DMS153 treated with DMSO at 0.1 percent for 48 hours (cell line): ENCODE measurements at regions not wholly inside any gene's neighbourhood (a gene's known extent, or its start where the extent isn't known, plus 50 kb on each side); places are given as distances from the start of the nearest gene placed in this dataset.
"Not testable (repeated sequence)": the region's sequence is repeated elsewhere in the genome, so short reads cannot be mapped to it uniquely, and the experiment has no call there.

ENCODE experiments used
- DNase-seq: peaks from one replicate; lab custom pipeline; 2025; ENCODE audit not compliant: unreplicated experiment; lab: John Stamatoyannopoulos, UW

DNA sequence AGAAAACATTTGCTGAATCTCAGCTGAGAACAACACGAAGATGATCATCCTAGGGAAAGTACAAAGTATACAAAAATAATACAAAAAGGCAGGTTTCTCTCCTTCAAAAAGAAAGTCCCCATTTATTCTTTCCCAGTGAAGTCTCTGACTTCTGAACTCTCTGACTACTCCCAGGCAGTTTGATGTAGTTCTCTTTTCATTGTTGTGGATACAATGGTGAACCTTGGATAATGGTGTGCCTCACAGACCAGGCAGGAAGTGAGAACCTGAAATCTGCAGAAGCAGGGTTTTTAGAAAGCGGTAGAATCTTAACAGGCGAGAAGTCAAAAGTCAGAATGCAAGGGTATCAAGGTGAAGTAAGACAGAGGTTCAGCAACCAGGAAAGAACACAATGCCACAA lies 150.8 kb upstream of the NRP1 start:
- no peak for DNase-seq

DNA sequence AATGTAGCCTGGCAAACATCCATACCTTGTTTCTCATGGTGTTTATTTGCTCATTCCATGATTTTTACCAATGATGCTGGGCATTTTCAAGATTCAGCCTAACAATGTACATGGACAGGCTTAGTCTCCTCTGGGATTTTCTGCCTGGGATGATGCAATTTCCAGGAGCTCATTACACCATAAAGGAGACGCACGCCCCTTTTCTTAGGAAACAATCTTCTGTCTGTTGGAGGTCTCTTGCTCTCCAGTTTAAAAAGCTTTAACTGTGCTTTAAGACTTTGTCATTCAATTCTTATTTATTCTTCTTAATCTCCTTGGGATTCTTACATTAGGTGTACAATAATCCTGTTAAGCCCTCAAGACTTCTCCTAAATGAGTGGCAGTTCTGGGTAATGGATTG lies 150.3 kb upstream of the NRP1 start:
- DNase-seq, result no peak

DNA sequence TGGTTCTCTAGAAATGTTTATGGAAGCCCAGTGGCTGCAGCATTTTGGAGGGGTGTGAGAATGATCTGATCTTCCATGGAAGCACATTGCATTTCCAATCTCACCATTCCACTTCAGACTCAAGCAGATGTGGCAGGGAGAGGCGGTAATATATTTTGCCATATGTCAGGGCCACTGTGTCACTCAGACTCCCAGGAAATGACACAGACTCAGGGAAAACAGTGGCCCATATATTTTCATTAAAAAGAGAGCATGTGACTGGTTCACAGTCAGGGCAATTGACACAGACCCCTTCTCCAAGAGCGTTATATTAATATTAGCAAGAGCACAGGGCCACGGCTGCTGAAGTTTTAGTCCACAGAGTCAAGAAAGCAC lies 149.3 kb upstream of the NRP1 start:
- no peak for DNase-seq

DNA sequence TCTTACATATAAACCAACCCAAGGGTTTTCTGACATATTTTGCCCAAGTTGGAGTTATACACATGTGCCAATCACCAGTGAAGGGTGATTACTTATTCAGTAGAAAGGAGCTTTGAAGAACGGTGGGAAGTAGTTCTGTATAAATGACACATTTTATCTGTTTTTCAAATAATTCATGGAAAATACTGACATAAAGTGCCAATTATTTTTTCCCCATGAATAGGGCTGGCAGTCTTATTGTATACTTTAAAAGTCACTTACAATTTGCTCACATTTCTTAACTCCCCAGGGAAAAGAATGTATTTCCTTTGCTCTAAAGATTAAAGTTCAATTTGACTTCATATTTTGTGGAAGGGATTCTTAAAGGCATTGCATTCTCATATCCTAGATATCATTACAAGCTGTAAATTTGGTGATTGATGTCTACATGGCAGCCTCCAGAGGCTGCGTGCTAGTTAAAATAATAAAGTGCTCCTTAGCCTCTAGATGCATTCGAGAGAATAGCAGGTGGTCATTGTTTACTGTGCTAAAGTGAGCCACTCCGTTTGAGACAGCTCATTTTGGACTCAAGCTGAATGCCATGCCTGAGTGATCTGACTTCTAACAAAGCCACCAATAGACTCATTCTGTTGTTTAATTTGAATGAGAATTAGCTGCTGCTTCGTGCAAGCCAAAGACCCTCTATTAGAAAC lies 148.8 kb upstream of the NRP1 start:
- no peak for DNase-seq

DNA sequence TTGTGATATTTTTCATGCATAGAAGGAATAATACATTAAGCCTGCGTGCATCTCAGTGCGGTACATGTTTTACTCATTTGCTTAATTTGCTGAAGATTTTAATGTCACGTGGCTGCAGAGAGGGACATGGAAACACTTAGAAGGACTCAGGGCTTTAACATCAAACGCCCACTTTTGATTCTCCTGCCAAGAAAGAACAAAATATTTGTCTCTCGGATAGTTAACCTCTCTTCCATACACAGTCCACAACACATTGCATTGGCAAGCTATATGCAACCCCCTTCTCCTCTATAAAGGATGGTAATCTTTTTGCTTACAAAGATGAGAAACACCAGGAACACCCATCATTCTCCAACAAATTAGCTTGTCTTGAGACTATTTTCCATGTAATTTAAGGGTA lies 148.0 kb upstream of the NRP1 start:
- no peak for DNase-seq

DNA sequence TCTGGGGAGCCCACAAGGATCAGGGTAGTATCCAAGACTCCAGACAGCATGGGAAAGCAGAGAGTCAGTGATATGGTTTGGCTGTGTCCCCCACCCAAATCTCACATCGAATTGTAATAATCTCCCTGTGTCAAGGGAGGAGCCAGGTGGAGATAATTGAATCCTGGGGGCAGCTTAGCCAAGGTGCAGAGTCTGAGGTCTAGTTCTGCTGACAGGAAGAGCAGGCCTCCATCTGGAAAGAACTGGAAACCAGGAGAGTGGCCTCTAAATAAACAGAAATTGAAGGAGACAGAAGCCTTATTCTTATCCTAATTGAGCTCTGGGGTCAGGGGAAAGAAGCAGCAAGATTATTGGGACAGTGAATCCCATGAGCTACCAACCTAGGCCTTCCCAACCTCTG lies 146.7 kb upstream of the NRP1 start:
- DNase-seq, result no peak

DNA sequence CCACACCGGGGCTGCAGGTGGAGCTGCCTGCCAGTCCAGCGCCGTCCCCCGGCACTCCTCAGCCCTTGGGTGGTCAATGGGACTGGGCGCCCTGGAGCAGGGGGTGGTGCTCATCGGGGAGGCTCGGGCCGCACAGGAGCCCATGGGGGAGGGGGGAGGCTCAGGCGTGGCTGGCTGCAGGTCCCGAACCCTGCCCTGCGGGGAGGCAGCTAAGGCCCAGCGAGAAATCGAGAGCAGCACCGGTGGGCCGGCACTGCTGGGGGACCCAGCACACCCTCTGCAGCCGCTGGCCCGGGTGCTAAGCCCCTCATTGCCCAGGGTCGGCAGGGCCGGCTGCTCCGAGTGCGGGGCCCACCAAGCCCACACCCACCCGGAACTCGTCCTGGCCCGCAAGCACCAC lies 145.9 kb upstream of the NRP1 start:
- DNase-seq, result not testable (repeated sequence)

DNA sequence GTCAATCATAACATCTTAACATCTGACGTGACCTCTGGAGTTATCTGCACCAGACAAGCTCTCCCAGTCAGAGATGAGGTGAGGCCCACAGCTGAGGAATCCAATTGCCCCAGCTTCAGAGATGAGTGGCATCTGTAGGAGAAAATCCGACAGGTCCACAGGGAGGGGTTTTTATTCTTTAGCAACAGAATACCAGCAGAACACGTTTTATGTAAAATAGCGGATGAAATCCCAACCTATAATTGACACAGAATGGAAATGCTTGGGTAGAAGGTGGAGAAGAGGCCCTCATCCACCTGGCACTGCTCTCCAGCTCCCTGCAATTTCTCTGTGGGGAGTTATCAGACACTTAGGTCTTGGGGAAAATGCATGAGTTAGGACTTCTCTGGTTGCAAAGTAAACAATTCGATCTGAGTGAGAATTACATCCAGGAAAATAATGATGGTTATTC lies 144.2 kb upstream of the NRP1 start:
- DNase-seq, result no peak

DNA sequence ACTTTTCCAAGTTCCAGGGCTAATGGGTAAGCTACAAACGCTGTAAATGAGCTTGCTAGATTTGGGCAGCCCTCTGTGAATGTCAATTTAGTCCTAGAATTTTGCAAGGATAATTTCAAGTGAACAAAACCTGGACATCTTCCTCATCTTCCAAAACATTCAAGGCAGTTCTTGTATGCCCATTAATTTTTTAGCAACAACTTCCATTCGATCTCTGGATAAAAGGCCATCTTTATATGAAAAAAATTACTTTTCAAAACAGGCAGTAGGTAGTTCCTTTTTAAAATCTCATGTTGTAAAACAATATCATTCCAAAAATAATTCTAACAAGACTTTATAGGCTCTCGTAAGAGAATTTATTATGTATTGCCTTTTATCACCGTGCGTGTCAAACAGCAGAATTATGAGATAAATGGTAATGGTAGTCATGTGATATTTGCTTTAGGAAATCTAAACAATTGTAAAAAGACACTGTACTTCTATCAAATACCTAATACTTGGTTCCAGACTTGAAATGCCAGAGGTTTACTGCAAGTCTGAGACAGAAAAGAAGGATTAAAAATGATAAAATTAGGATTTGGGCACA lies 143.7 kb upstream of the NRP1 start:
- DNase-seq, result no peak

DNA sequence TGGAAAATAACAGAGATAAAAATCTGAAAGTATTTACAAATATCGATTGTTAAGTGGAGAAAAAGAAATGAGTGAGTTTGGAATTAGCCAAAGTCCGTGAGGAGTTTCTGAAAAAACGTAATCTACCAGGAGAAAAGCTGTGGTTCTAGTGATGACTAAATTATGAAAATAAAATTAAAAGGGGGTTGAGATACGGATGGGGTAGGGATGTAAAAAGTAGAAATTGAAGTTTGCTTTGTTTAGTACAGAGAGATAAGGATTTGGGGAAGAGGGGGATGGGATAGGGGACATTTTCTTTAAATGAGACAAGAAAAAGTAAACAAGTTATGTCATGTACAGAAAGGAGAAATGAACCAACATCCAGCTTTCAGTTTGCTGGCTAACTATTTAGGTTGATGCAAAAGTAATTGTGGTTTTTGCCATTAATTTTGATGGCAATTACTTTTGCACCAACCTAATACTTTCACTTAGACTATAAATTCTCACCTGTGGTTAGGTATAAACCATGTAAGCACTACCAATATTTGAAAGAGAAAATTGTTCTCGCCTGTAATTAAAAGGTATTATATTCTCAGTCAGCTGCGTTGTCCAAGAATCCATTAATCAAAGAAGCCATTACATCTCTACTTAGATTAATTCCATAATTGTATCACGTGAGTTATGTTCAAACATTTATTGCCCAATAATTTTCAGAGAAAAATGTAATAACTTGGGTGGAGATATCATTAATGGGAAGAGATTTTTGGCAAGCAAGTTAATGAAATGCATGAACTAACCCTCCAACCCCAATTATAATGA lies 143.0 kb upstream of the NRP1 start:
- DNase-seq, result no peak

DNA sequence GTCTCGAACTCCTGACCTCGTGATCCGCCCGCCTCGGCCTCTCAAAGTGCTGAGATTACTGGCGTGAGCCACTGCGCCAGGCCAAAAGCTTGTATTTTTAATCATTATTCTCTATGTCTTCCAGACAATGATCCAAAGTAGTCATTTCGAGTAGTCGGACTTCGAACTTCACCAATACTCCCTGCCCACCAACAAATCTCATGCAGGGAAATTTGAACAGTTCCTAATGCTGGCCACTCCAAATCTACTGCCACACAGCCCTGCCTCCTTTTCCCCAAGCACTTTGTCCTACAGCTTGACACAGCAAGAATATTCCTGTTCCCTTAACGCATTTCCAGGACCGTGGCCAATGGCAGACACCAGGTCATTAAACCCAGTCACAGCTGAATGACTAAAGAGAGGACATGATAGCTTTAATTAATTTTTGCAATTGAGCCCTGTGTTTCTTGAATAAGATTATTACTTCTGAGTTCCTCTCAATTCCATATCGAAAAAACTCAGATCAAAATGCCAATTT lies 142.3 kb upstream of the NRP1 start:
- no peak for DNase-seq

DNA sequence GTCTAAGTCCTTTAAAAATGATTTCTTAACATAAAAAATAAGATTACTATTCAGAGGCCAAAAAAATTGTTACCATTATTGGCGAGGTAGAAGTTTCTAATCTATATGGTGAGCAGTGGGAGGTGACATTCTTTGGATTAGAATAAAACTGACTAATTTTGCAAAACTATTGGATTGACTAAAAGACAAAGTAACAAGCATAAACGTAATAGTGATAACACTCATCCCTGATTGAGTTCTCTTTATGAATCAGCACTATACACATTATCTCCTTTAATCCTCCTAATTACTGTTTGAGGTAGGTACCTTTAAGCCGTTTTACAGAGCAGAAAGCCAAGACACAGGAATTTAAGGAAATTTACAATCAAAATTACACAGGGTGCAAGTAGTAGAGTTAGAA lies 139.2 kb upstream of the NRP1 start:
- no peak for DNase-seq

DNA sequence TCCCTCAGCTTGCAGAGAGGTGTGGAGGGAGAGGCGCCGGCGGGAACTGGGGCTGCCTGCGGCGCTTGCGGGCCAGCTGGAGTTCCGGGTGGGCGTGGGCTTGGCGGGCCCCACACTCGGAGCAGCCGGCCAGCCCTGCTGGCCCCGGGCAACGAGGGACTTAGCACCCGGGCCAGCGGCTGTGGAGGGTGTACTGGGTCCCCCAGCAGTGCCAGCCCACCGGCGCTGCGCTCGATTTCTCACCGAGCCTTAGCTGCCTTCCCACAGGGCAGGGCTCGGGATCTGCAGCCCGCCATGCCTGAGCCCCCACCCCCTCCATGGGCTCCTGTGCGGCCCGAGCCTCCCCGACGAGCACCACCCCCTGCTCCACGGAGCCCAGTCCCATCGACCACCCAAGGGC lies 133.5 kb upstream of the NRP1 start:
- not testable (repeated sequence) for DNase-seq

DNA sequence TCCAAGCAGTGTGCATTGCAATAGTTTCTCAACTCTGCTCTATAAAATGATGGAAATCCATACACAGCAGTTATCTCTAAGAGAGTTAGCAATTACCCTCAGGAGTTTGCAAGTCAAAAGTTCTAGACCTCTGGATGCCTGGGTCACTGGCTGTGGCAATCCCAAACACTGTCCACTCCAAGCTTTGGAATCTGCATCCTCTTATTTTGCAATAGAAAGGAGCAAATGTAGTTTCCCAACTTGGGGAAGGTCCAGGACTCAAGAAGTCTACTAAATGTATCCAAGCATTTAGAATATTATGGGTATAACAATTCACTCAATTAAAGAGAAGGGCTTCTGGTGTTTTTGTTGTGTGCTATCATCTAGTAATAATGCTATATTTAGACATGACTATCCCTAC lies 131.3 kb upstream of the NRP1 start:
- no peak for DNase-seq

DNA sequence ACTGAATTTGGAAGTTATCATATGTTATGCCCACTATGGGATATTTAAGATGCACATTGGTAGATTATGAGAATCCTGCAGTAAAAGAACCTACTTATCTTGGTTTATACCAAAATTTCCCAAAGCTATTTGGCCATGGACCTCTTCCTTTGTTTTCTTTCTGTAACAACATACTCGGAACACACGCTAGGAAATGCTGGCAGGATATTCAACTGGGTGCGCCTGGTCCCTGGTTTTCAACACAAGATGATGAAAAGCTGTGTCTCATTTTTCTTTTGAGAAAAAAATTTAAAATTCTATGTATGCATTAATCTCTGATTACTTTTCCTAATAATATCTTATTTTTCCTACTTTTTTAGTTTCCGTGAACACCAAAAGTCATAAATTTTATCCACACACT lies 128.5 kb upstream of the NRP1 start:
- no peak for DNase-seq

DNA sequence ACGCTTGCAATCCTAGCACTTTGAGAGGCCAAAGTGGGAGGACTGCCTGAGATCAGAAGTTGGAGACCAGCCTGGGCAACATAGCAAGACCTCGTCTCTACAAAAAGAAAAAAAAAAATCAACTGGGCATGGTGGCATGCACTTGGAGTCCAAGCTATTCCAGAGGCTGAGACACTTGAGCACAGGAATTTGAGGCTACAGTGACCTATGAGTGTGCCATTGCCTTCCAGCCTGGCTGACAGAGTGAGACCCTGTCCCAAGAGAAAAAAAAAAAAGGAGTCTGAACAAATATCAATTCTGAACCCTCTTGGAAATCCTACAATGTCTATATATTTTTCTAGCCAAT lies 126.8 kb upstream of the NRP1 start:
- DNase-seq, result no peak

DNA sequence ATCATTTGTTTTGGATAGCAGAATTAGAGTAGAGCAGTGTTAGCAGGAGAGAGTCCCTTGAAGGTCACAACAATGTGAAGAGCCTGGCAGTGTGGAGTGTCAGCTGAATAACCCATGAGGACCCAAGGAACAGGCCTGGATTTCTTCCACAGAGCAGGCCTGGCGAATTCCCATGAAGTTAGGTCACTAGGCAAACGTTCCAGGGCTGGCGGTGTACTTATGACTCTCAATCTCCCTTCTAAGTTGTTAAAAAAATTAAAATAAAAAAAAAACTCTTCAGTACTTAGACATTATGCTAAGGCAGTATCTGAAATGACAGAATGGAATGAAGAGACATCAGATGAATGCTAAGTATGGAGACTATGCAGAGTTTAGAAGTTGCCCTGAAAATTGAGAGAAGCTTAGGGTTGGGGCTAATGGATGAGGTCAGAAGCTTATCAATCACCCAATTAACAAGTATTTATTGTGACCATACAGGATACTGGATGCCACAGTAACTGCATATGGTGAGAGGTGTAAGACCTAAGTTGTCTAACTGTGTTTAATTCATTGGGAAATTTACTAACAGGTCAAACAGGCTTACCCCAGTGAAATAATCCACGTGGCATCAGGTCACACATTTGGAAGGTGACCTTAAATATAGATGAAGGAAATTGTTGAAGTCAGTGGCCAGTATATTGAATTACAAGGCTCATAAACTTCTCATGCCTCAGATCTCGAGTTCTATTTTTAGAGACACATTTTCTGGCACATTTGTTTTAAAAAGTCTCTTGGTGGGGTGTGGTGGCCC lies 126.2 kb upstream of the NRP1 start:
- no peak for DNase-seq

DNA sequence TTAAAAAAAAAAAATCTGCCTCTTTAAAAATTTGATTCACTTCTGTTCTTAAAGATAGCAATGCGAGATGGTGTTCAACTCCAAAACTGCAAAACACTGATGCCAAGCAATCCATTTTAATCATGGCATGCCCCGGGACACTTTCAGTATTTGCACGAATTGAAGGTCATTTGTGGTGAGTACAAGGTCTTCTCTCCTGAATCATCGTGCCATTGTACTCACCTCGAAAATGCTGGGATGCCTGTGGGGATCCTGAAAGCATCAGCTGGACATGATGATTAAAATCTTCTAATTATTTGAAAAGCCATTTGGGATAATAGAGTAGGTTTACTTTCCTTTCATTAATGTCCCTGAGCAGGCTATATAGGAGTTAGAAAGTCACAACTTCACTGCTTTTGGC lies 125.1 kb upstream of the NRP1 start:
- DNase-seq, result no peak

DNA sequence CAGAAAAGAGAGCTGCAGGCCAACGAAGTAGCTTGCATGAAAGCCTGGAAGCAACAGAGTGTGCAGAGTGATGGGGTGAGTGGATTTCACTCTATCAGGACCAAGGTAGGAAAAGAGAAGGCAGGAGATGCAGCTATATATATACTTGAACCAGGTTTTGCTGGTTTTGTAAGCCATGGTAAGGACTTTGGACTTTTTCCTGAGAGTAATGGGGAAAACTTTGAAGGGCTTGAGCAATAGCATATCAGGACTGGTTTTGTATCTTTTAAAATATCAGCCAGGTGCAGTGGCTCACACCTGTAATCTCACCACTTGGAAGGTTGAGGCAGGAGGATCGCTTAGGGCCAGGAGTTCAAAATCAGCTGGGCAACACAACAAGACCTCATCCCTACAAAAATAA lies 120.6 kb upstream of the NRP1 start:
- DNase-seq, result no peak

DNA sequence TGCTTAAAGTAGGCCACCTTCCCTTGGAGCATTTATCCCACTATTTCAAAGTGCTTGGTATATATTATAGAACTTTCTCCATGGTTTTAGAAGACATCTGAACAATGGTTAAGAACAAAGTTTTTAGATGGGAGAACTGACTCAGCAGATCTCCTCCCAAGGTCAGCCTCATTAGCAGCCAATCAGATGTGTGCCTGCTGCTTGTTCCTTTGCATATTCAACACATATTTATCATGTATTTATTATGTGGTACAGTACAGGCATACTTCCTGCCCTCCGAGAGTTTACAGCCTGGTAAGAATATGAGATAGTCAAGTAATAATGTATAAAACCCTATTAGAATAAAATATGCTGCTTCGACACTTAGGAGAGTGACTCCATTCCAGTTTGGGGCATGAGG lies 120.1 kb upstream of the NRP1 start:
- DNase-seq, result no peak
